K562 (cell line): ENCODE measurements at regions not wholly inside any gene's neighbourhood (a gene's known extent, or its start where the extent isn't known, plus 50 kb on each side); places are given as distances from the start of the nearest gene placed in this dataset.

Experiments used
- ATF1 ChIP-seq, 2 experiments: fragments of 450-650 bp in 1 of 2; IDR thresholded peaks; 2 replicates each; pipeline ENCODE4 v1.6.1; 2016; ENCODE audit warnings: missing compliant biosample characterization in 1 of 2, missing genetic modification characterization in 1 of 2
- BRF1 ChIP-seq: IDR thresholded peaks from 3 replicates; pipeline ENCODE4 v1.6.1; 2011; ENCODE audit warnings: borderline replicate concordance, mild to moderate bottlenecking; ENCODE audit not compliant: insufficient read length; ENCODE audit errors: extremely low read depth
- CTCF ChIP-seq, 3 experiments: IDR thresholded peaks in 2 of 3; conservative IDR thresholded peaks in 1 of 3; 2 replicates each; pipeline ENCODE4 v1.5.1; 2011 to 2012; ENCODE audit warnings: low read length in 3 of 3, mild to moderate bottlenecking in 3 of 3, control low read depth in 2 of 3, improper control_type of control experiment in 1 of 3, inconsistent platforms in 1 of 3, low read depth in 1 of 3, mixed read lengths in 1 of 3, moderate library complexity in 1 of 3; ENCODE audit not compliant: insufficient read depth in 2 of 3
- CUX1 ChIP-seq: fragments of 200-800 bp; sonication (Bioruptor generic); IDR thresholded peaks from 2 replicates; pipeline ENCODE4 v1.6.1; 2016; ENCODE audit warnings: missing genetic modification characterization, missing compliant biosample characterization
- EZH2 ChIP-seq: IDR thresholded peaks from 2 replicates; pipeline ENCODE4 v1.6.1; 2012; ENCODE audit warnings: low read depth, mild to moderate bottlenecking, inconsistent platforms, low read length, borderline replicate concordance
- MXI1 ChIP-seq: IDR thresholded peaks from 2 replicates; pipeline ENCODE4 v1.6.1; 2011; ENCODE audit warnings: low read depth, mild to moderate bottlenecking, improper control_type of control experiment, low read length
- OTX1 ChIP-seq: fragments of 450-650 bp; formaldehyde crosslinking; IDR thresholded peaks from 2 replicates; pipeline ENCODE4 v1.4.0; 2022; ENCODE audit warnings: mild to moderate bottlenecking
- REST ChIP-seq, 2 experiments: fragments of 450-650 bp; formaldehyde crosslinking in 1 of 2; IDR thresholded peaks; 2 replicates each; pipeline versions ENCODE4 v1.4.0 to v1.6.1; 2014 to 2020; ENCODE audit warnings: mild to moderate bottlenecking in 2 of 2, borderline replicate concordance in 1 of 2, low read depth in 1 of 2
- SRF ChIP-seq, 2 experiments: fragments of 250-450, 450-650 bp in 1 of 2; sonication (Bioruptor Pico) in 1 of 2; sonication (generic) in 1 of 2; formaldehyde crosslinking; IDR thresholded peaks; 2 replicates each; pipeline versions ENCODE4 v1.5.0 to v1.5.1; 2020 to 2022; ENCODE audit warnings: mild to moderate bottlenecking in 1 of 2, missing genetic modification reagents in 1 of 2
- TAF15 ChIP-seq: fragments of 200-400 bp; formaldehyde crosslinking; IDR thresholded peaks from 2 replicates; pipeline ENCODE4 v1.6.1; 2017; ENCODE audit warnings: mild to moderate bottlenecking, low read depth, low read length, moderate library complexity
- TRIM24 ChIP-seq, 2 experiments: fragments of 450-650 bp; IDR thresholded peaks; 2 replicates each; pipeline ENCODE4 v1.6.1; 2016
- ZFX ChIP-seq: sonication (generic); formaldehyde crosslinking; IDR thresholded peaks from 2 replicates; pipeline ENCODE4 v1.8.0; 2022; ENCODE audit warnings: mild to moderate bottlenecking, missing genetic modification reagents, moderate library complexity
- ZNF217 ChIP-seq: sonication (generic); formaldehyde crosslinking; IDR thresholded peaks from 2 replicates; pipeline ENCODE4 v1.8.0; 2022; ENCODE audit warnings: mild to moderate bottlenecking, missing genetic modification reagents
- ZSCAN29 ChIP-seq: fragments of 450-650 bp; IDR thresholded peaks from 2 replicates; pipeline ENCODE4 v1.6.1; 2017

GRCh38 chr7:121484089-121484763, 88.1 kb upstream of the FAM3C start:
- TF ChIP-seq ATF1 (CRISPR knock-in tag; IDR thresholded peaks at IDR 0.05) (no peak), ATF1 (tag; IDR thresholded peaks at IDR 0.05) (no peak), REST (IDR thresholded peaks at IDR 0.05; ENCODE audit: borderline replicate concordance) (no peak), REST (CRISPR knock-in tag; IDR thresholded peaks at IDR 0.05; ENCODE audit: low read depth) (no peak), TRIM24 (IDR thresholded peaks at IDR 0.05) (no peak), SRF (CRISPR knock-in tag; IDR thresholded peaks at IDR 0.05) (no peak), CTCF (IDR thresholded peaks at IDR 0.05 in 2 of 3, conservative IDR thresholded peaks at IDR 0.05 in 1 of 3; ENCODE audit: insufficient read depth in 2 of 3, low read depth in 1 of 3, low read length in 3 of 3) (no peak), ZNF217 (CRISPR knock-in tag) (no peak), MXI1 (no peak), EZH2 (no peak), ZSCAN29 (no peak), BRF1 (no peak), ZFX (CRISPR knock-in tag) (no peak), OTX1 (CRISPR knock-in tag) (no peak), TAF15 (no peak), CUX1 (no peak)
